GM19452 (cell line): ENCODE measurements at regions not wholly inside any gene's neighbourhood (a gene's known extent, or its start where the extent isn't known, plus 50 kb on each side); places are given as distances from the start of the nearest gene placed in this dataset.
"Not testable (repeated sequence)": the region's sequence is repeated elsewhere in the genome, so short reads cannot be mapped to it uniquely, and the experiment has no call there.

Source experiments
- ATAC-seq: cut with Tn5 transposase; IDR thresholded peaks from one replicate; pipeline ENCODE4 v1.9.1; 2021; ENCODE audit not compliant: unreplicated experiment

DNA sequence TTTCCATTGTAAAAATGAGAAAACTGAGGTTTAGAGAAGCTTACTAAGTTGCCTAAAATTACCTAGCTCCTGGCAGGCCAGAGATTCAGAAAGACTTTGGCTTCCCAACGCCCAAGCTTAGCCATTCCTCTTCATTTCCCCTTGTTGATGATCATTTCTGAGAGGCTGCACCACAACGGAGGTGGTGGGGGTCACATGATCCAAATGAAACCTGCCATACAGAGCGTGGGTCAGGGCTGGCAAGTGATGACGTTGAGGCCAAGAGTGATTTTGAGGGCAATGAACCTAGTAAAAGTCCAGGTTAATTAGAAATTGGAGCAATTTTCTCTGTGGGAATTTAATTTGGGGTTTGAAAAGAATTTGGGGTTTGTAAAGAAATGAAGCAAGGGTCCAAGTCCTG lies 109.9 kb downstream of the TMEM182 start:
- no peak for ATAC-seq

- ATAC-seq, result no peak
Measured at GRCh38 chr2:102872388-102872787, 110.6 kb downstream of the TMEM182 start.

GRCh38 chr2:102879513-102879912 lies 117.7 kb downstream of the TMEM182 start:
- not testable (repeated sequence) for ATAC-seq

- ATAC-seq, result no peak
Measured at GRCh38 chr2:102880731-102881130, 118.9 kb downstream of the TMEM182 start.

DNA sequence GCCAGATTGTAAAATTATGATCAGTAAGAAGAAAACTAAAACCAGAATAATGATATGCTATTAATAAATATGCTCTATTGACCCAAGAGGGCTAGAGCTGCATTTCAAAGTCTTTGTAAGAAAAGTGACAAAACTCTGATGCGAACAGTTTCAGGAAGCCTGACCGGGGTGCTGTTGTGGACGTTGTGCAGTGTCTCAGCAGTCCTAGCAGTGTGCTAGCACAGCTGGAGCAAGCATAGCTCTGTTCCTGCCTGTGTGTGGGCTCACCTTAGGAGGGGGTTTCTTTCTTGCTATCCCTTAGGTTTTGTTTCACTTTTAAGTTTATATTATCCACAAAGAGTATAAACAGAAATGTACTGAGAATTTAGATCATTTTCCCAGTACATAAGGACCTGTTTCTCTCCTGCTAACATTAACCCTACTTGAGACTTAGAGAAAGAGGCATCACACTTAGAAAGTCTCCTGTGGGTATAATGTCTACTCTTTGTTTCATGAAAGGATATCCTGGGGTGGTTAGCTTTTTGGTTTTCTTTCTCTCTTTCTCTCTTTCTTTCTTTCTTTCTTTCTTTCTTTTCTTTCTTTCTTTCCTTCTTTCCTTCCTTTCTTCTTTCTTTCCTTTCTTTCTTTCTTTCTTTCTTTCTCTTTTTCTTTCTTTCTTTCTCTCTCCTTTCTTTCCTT lies 124.5 kb downstream of the TMEM182 start:
- ATAC-seq, result no peak

- no peak for ATAC-seq
Measured at GRCh38 chr2:102888514-102888913, 126.7 kb downstream of the TMEM182 start.

- ATAC-seq, result no peak
Measured at GRCh38 chr2:102891296-102891695, 129.5 kb downstream of the TMEM182 start.

- ATAC-seq, result no peak
Measured at GRCh38 chr2:102892698-102893310, 131.0 kb downstream of the TMEM182 start.

DNA sequence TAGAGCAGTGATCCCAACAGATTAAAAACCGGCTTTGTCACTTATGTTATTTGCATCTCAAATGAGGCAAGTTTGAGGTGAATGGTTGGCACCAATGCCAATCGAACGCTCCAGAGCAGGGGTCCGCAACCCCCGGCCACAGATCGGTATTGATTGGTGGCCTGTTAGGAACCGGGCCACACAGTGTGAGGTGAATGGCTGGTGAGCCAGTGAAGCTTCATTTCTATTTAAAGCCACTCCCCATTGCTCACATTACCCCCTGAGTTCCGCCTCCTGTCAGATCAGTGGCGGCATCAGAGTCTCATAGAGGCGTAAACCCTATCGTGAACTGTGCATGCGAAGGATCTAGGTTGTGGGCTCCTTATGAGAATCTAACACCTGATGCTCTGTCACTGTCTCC lies 132.0 kb downstream of the TMEM182 start:
- ATAC-seq, result no peak

DNA sequence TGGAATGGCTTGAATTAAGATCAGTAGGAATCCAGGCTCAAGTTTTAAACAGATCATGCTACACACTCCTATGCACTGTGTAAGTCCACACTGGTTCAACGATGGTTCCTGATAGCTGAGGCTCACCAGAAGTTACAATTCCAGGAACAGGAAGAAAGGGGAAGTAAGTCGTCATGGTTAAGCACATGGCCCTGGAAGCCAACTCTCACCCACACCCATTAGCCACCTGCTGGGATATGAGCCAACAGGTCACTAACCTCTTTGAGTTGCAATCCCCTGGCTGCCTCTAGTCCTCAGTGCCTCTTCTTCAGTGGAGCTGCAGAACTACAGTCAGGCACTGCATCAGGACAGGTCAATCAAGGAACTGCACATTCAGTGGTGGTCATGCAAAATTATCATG lies 133.5 kb downstream of the TMEM182 start:
- ATAC-seq, result no peak

DNA sequence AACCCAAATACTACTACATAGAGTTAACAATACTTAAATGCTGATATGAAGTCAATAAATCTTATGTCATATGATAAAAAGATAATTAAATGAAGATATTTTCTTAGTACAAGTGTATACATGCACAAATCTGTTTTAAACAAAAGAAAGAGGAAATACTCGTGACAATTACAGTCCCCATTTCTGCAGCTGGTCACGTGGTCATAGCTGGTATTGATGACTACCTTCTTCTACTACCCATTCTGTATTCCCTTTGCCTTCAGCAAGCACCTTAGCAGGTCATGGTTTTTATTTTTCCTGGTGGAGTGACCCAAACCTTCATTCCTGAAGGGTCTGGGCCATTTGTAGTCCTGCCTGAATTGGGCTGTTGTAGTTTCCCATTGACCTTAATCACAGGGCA lies 147.4 kb downstream of the TMEM182 start:
- ATAC-seq, result not testable (repeated sequence)

- no peak for ATAC-seq
Measured at GRCh38 chr2:102910724-102911123, 148.9 kb downstream of the TMEM182 start.

DNA sequence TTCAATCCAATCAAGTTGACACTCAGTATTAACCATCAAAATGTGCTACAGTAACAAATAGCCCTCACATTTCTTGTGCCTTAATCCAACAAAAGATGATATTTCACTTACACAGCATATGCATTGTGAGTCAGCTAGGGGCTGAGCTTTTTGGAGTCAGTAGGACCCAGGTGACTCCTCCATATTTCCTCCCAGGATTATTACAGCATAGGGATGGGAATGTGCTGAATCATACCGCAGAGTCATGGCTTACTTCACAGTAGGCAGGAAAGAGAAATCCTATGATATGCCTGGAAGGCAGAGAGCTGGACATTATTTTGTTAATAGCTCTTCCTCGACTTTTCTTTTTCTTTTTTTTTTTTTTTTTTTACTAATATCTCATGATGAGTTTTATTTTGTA lies 153.3 kb downstream of the TMEM182 start:
- ATAC-seq, result no peak

- no peak for ATAC-seq
Measured at GRCh38 chr2:102922321-102922720, 160.5 kb downstream of the TMEM182 start.

DNA sequence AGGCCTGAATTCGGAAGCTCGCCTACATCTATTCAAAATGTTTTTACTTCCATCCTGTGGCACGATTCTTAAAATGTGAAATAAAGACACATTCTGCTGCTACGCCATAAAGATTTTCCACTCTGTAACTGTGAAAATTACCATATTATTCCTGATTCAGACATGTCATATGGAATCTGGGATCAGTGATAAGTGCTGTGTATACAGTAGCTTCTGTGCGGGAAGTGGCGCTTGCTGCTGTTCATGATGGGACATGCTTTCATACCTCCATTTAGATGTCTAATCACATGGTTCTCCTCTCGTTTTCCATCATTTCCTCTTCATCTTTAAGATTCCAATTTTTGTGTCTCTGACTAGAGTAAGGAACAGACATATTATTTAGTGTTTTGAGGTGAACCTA lies 163.2 kb downstream of the TMEM182 start:
- ATAC-seq, result no peak

GRCh38 chr2:102927854-102928267 lies 166.0 kb downstream of the TMEM182 start:
- no peak for ATAC-seq

DNA sequence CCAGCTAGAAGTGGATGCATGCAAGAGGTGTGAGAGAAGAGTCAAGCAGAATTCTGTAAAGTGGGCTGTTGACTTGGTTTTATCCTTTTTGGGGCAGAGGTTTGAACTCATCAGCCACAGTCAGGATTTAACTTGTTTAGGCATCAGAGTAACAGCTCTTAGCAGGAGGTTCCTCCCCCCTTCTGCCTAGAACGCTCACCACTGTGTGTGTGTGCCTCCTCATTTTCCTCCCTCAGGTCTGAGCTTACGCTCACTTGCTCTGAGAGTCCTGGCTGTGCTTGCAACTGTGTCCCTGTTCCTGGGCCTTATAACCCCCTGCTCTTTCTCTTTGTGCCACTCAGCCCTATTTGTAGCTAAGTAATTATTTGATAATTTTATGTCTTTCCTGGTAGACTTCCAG lies 167.9 kb downstream of the TMEM182 start:
- ATAC-seq, result no peak

DNA sequence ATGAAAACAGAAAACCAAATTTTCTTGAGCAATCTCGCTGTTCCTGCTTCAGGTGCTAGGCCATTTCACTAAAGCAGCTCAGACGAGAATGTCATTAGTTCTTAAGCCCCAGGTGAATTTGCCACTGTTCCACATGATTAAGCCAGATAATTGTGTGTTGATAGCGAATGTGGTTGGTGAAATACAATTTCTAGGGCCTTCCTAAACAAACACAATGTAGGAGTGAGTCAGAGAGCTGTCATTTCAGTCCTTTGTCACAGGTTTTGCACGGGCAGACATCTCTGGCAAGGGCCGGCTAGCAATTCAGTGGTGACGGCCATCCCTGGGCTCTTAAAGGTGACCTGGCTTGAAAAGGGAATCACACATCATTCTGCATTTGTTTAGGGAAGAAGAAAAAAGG lies 170.7 kb downstream of the TMEM182 start:
- ATAC-seq, result no peak

DNA sequence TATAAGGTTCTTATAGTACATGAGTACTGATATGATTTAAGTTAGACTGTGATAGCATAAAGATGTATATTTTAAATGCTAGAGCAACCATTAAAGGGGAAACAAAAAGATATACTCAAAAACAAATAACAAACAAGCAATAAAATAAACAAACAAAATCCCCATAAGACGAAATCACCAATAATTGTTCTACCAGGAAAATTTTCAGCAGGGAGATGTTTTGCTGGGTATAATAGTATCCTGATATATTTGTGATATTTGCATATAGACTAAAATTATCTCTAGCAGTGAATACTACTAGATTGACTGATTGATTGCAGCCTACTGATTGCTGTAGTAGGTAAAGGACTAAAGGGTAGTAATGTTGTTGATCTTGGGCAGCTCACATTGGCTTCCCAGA lies 177.4 kb downstream of the TMEM182 start:
- ATAC-seq, result no peak

- ATAC-seq, result no peak
Measured at GRCh38 chr2:102940684-102941083, 178.9 kb downstream of the TMEM182 start.

DNA sequence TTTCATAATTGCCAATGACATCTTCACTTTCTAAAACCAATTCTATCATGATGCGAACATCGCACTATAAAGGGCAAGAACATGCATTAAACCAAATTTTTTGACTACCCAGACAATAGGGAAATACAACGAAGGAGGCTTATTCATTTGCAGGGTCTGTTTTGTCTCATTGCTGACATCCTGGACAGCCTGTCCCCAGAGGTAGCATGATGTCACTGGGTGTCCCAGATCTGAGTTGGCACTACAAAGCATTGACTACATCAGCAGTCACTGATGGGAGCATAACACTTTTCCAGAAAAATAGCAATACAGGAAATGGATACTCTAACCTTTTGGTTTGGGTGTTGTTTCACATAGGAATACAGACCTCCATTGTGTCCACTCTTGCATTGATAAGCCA lies 180.3 kb downstream of the TMEM182 start:
- ATAC-seq, result no peak

DNA sequence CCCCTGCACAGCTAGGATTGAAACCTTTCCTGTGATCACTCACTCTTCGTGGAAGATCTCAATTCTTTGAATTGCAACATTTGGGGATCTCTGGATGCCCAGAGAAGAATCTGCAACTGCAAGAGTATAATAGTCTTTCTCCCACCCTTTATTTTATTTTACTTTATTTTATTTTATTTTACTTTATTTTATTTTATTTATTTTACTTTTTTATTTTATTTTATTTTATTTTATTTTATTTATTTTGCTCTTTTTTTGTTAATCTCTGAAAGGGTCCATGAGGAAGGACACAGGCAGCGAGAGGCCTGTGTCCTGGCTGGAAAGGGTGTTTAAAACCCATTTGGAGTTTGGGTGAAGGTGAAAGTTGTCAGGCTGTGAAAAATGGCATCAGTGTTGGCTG lies 181.4 kb downstream of the TMEM182 start:
- no peak for ATAC-seq

DNA sequence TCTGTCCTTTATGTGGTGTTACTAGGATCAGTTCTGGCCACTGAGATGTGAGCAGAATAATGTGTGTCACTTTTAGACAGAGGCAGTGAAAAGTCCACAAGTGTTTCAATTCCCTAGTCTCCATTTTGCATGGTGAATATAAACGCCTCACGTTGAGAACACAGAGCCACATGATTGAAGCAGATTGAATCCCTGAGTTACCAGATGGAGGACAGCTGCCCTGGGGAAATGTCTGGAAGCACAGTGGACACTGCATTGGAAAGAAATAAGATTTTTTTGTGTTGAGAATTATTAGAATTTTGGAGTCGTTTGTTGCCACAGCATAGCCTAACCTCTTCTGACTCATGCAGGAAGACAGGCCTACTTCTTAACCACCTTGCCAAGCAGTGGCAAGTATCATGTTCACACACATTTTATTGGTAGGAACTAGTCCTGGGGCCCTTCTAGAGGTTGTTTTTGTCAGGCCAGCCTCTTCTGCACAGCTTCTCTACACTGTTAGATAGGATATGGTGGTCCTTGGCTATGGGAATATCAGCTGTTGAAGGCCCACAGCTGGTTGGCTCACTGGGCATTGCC lies 188.6 kb downstream of the TMEM182 start:
- no peak for ATAC-seq
